OCI-LY3 (cell line): ENCODE measurements at regions not wholly inside any gene's neighbourhood (a gene's known extent, or its start where the extent isn't known, plus 50 kb on each side); places are given as distances from the start of the nearest gene placed in this dataset.

Experiments used
- H2AFZ ChIP-seq: fragments of 200-600, 300-600 bp; shearing (Covaris generic); 2 replicates; pipeline ENCODE4 v1.6.0; 2014; ENCODE audit warnings: antibody characterized with exemption, low read depth, low read length
- H3K27ac ChIP-seq: fragments of 200-600, 300-600 bp; sonication (generic); 2 replicates; pipeline ENCODE4 v1.5.1; 2014; ENCODE audit warnings: mild to moderate bottlenecking, low read length, moderate library complexity, mixed read lengths
- H3K27me3 ChIP-seq: fragments of 200-600, 300-600 bp; sonication (generic); 2 replicates; pipeline ENCODE4 v1.6.1; 2014; ENCODE audit warnings: low read depth, low read length, mixed read lengths
- H3K36me3 ChIP-seq: fragments of 200-600, 300-600 bp; sonication (generic); replicated peaks from 2 replicates; pipeline ENCODE3; 2014; ENCODE audit warnings: low read depth, low read length, mixed read lengths
- H3K4me1 ChIP-seq: fragments of 300-600, 200-600 bp; sonication (generic); 2 replicates; pipeline ENCODE4 v1.6.1; 2014; ENCODE audit warnings: low read length, mixed read lengths
- H3K4me2 ChIP-seq: fragments of 200-600, 300-600 bp; sonication (generic); 2 replicates; pipeline ENCODE4 v1.6.1; 2014; ENCODE audit warnings: low read length, mixed read lengths
- H3K4me3 ChIP-seq: fragments of 300-600, 200-600 bp; sonication (generic); 2 replicates; pipeline ENCODE4 v1.5.1; 2014; ENCODE audit warnings: antibody characterized with exemption, mild to moderate bottlenecking, low read length, moderate library complexity
- H3K79me2 ChIP-seq: fragments of 300-600, 200-600 bp; shearing (Covaris generic); 2 replicates; pipeline ENCODE4 v1.6.1; 2014; ENCODE audit warnings: mild to moderate bottlenecking, low read length, mixed read lengths
- H3K9ac ChIP-seq: fragments of 300-600, 200-600 bp; shearing (Covaris generic); 2 replicates; pipeline ENCODE4 v1.6.0; 2014; ENCODE audit warnings: mild to moderate bottlenecking, low read length, moderate library complexity
- H3K9me3 ChIP-seq: fragments of 200-600, 300-600 bp; shearing (Covaris generic); 2 replicates; pipeline ENCODE4 v1.6.1; 2014; ENCODE audit warnings: low read length, mixed read lengths; ENCODE audit not compliant: insufficient read depth
- H4K20me1 ChIP-seq: fragments of 200-600, 300-600 bp; sonication (generic); 2 replicates; pipeline ENCODE4 v1.6.1; 2016; ENCODE audit warnings: low read length, mixed read lengths; ENCODE audit not compliant: insufficient read depth
- CTCF ChIP-seq: fragments of 200-600, 300-600 bp; sonication (generic); IDR thresholded peaks from 2 replicates; pipeline ENCODE4 v1.5.1; 2014; ENCODE audit warnings: antibody characterized with exemption, low read length, low read depth
- EZH2phosphoT487 ChIP-seq: fragments of 200-600 bp; shearing (Covaris generic); IDR thresholded peaks from 2 replicates; pipeline ENCODE4 v1.6.1; 2018; ENCODE audit warnings: antibody characterized with exemption, mixed run types, low read depth

- Histone ChIP-seq H3K9me3 (0 out of 2 replicates have a peak, but pooled peaks cover 3% of the 10 kb centered on the region), H3K9ac (no peak overlapping the region), H3K4me1 (no peaks in the 10 kb centered on the region), H3K79me2 (no peaks in the 10 kb centered on the region), H3K36me3 (no peaks in the 10 kb centered on the region), H2AFZ (no peak overlapping the region), H3K4me3 (no peak overlapping the region), H4K20me1 (no peaks in the 10 kb centered on the region), H3K27me3 (peaks cover 31% of the 10 kb centered on the region), H3K4me2 (no peak overlapping the region), H3K27ac (no peak overlapping the region)
- TF ChIP-seq EZH2phosphoT487 (no peak), CTCF (no peak)
These were observed 112.9 kb downstream of the HLX start for GRCh38 chr1:220991959-220992704.

- Histone ChIP-seq H3K27me3 (peaks cover 31% of the 10 kb centered on the region), H4K20me1 (no peaks in the 10 kb centered on the region), H3K36me3 (no peaks in the 10 kb centered on the region), H3K9ac (no peak overlapping the region), H3K9me3 (0 out of 2 replicates have a peak, but pooled peaks cover 3% of the 10 kb centered on the region), H3K27ac (no peak overlapping the region), H3K79me2 (no peaks in the 10 kb centered on the region), H3K4me2 (no peak overlapping the region), H2AFZ (no peak overlapping the region), H3K4me3 (no peak overlapping the region), H3K4me1 (no peaks in the 10 kb centered on the region)
- no peak for TF ChIP-seq EZH2phosphoT487
- no peak for TF ChIP-seq CTCF
These were observed 113.4 kb downstream of the HLX start for GRCh38 chr1:220992705-220993052.

GRCh38 chr1:220994671-220995070, 115.4 kb downstream of the HLX start:
- no peak overlapping the region for H3K4me2 ChIP-seq

GRCh38 chr1:220997791-220998190, 118.5 kb downstream of the HLX start:
- no peaks in the 10 kb centered on the region for H3K79me2 ChIP-seq
- H4K20me1 ChIP-seq: no peaks in the 10 kb centered on the region
- no peak overlapping the region for H3K27ac ChIP-seq
- TF ChIP-seq CTCF: no peak
- no peak for TF ChIP-seq EZH2phosphoT487
- peaks cover 8% of the 10 kb centered on the region for H3K27me3 ChIP-seq
- H3K9me3 ChIP-seq: no peaks in the 10 kb centered on the region
- H3K9ac ChIP-seq: no peak overlapping the region
- no peak overlapping the region for H3K4me2 ChIP-seq
- H3K36me3 ChIP-seq: no peaks in the 10 kb centered on the region
- no peak overlapping the region for H2AFZ ChIP-seq
- H3K4me1 ChIP-seq: 0 out of 2 replicates have a peak, but pooled peaks cover 3% of the 10 kb centered on the region
- H3K4me3 ChIP-seq: no peak overlapping the region

More at GRCh38 chr1:220994671-220995070, 115.4 kb downstream of the HLX start:
- Histone ChIP-seq H3K27me3 (peaks cover 29% of the 10 kb centered on the region), H3K27ac (no peak overlapping the region), H4K20me1 (no peaks in the 10 kb centered on the region), H3K4me1 (no peaks in the 10 kb centered on the region), H3K9ac (no peak overlapping the region), H3K36me3 (no peaks in the 10 kb centered on the region), H2AFZ (no peak overlapping the region), H3K9me3 (no peaks in the 10 kb centered on the region), H3K79me2 (no peaks in the 10 kb centered on the region), H3K4me3 (no peak overlapping the region)
- TF ChIP-seq CTCF (no peak), EZH2phosphoT487 (no peak)
